Head of caudate nucleus (tissue), 42 donors: ENCODE measurements at regions not wholly inside any gene's neighbourhood (a gene's known extent, or its start where the extent isn't known, plus 50 kb on each side); places are given as distances from the start of the nearest gene placed in this dataset.

Experiments used
- DNase-seq, 42 donors: peaks; one replicate each; pipeline versions ENCODE4 v3.0.0 to v3.0.0-alpha.2; 2020 to 2021; ENCODE audit warnings: mixed read lengths in 7 of 42
- intact Hi-C: fragments of 100-400 bp; cut with DNase I; formaldehyde crosslinking; loops from one replicate; pipeline ENCODE4 v1.15.0; 2022

GRCh38 chr17:79214940-79215604 is 140.4 kb downstream of the ENGASE start:
- no peak for DNase-seq
- intact Hi-C loops, result no loop called here

GRCh38 chr17:79214459-79214858 is 139.8 kb downstream of the ENGASE start:
- intact Hi-C loops, result no loop called here

GRCh38 chr17:79213305-79213704 is 138.7 kb downstream of the ENGASE start:
- DNase-seq, result no peak
- intact Hi-C loops, result no loop called here

More at GRCh38 chr17:79214459-79214858, 139.8 kb downstream of the ENGASE start:
- DNase-seq, result no peak

- intact Hi-C loops, result no loop called here
- no peak for DNase-seq
Measured at GRCh38 chr17:79212149-79213087, 137.8 kb downstream of the ENGASE start.

GRCh38 chr17:79211061-79211770 is 136.6 kb downstream of the ENGASE start:
- no peak for DNase-seq
- intact Hi-C loops, result no loop called here

- intact Hi-C loops, result no loop called here
- no peak for DNase-seq
Measured at GRCh38 chr17:79210638-79211037, 136.0 kb downstream of the ENGASE start.

- intact Hi-C loops, result no loop called here
- DNase-seq, result no peak
Measured at GRCh38 chr17:79207960-79208359, 133.3 kb downstream of the ENGASE start.

- DNase-seq, result no peak
- intact Hi-C loops, result no loop called here
Measured at GRCh38 chr17:79205688-79206205, 131.1 kb downstream of the ENGASE start.

GRCh38 chr17:79204261-79204660 is 129.6 kb downstream of the ENGASE start:
- intact Hi-C loops, result no loop called here
- DNase-seq, result no peak

GRCh38 chr17:79203657-79204056 is 129.0 kb downstream of the ENGASE start:
- intact Hi-C loops, result no loop called here
- no peak for DNase-seq

GRCh38 chr17:79203016-79203415 is 128.4 kb downstream of the ENGASE start:
- no peak for DNase-seq
- intact Hi-C loops, result no loop called here

GRCh38 chr17:79202480-79202879 is 127.9 kb downstream of the ENGASE start:
- intact Hi-C loops, result no loop called here
- no peak for DNase-seq

- DNase-seq, result peak in 36 of 42 donors; percentile 17 to 87 (median 56)
- intact Hi-C loops, result no loop called here
Measured at GRCh38 chr17:79201536-79202227, 127.1 kb downstream of the ENGASE start.

- no peak for DNase-seq
- intact Hi-C loops, result no loop called here
Measured at GRCh38 chr17:79201119-79201518, 126.5 kb downstream of the ENGASE start.

GRCh38 chr17:79196913-79197312 is 122.3 kb downstream of the ENGASE start:
- peak in 10 of 42 donors; percentile 10 to 58 (median 42) for DNase-seq
- intact Hi-C loops, result no loop called here

- intact Hi-C loops, result no loop called here
- peak in 18 of 42 donors; percentile 20 to 56 (median 43) for DNase-seq
Measured at GRCh38 chr17:79192503-79193351, 118.1 kb downstream of the ENGASE start.

GRCh38 chr17:79191270-79191934 is 116.8 kb downstream of the ENGASE start:
- intact Hi-C loops, result no loop called here
- no peak for DNase-seq
